Transverse colon (tissue), 4 donors: ENCODE measurements at regions not wholly inside any gene's neighbourhood (a gene's known extent, or its start where the extent isn't known, plus 50 kb on each side); places are given as distances from the start of the nearest gene placed in this dataset.
"Not testable (repeated sequence)": the region's sequence is repeated elsewhere in the genome, so short reads cannot be mapped to it uniquely, and the experiment has no call there.

Experiments used
- DNase-seq: peaks from one replicate; pipeline ENCODE4 v3.0.0-alpha.2; 2019
- H3K27ac ChIP-seq, 4 donors: fragments of 200-600 bp; sonication (generic); 2 replicates each; pipeline ENCODE4 v1.5.1; 2016 to 2018; ENCODE audit warnings: inconsistent platforms in 4 of 4
- H3K27me3 ChIP-seq: fragments of 200-600 bp; sonication (generic); 2 replicates; pipeline ENCODE4 v1.5.1; 2017; ENCODE audit warnings: inconsistent platforms
- H3K36me3 ChIP-seq, 4 donors: fragments of 200-600 bp; sonication (generic); 2 replicates each; pipeline ENCODE4 v1.5.1; 2017 to 2019; ENCODE audit warnings: inconsistent platforms in 4 of 4
- H3K4me1 ChIP-seq, 4 donors: fragments of 200-600 bp; sonication (generic); 2 replicates each; pipeline ENCODE4 v1.5.1; 2017 to 2020; ENCODE audit warnings: inconsistent platforms in 4 of 4
- H3K4me3 ChIP-seq, 4 donors: fragments of 200-600 bp; sonication (generic); 1 replicate in 1 of 4; 2 replicates in 3 of 4; pipeline versions ENCODE4 v1.5.1 to v1.6.1; 2017 to 2019; ENCODE audit warnings: inconsistent platforms in 4 of 4
- H3K9me3 ChIP-seq, 2 donors: fragments of 200-600 bp; sonication (generic); 2 replicates each; pipeline ENCODE4 v1.5.1; 2017 to 2019; ENCODE audit warnings: inconsistent platforms in 2 of 2
- CTCF ChIP-seq, 5 experiments: fragments of 200-600 bp in 3 of 5; fragments of 450-650 bp in 2 of 5; sonication (generic) in 3 of 5; IDR thresholded peaks; 1 replicate in 2 of 5; 2 replicates in 3 of 5; pipeline ENCODE4 v1.5.1; 2016 to 2017; ENCODE audit warnings: antibody characterized with exemption in 5 of 5, inconsistent platforms in 3 of 5, mild to moderate bottlenecking in 2 of 5, moderate library complexity in 1 of 5
- EP300 ChIP-seq: sonication (generic); formaldehyde crosslinking; IDR thresholded peaks from one replicate; pipeline ENCODE4 v1.6.1; 2017; ENCODE audit warnings: antibody characterized with exemption, low read depth
- POLR2A ChIP-seq: fragments of 450-650 bp; IDR thresholded peaks from one replicate; pipeline ENCODE4 v1.6.1; 2016; ENCODE audit warnings: antibody characterized with exemption, mild to moderate bottlenecking, moderate library complexity
- POLR2AphosphoS5 ChIP-seq, 3 donors: sonication (generic); formaldehyde crosslinking; IDR thresholded peaks; one replicate each; pipeline ENCODE4 v1.6.1; 2016; ENCODE audit warnings: antibody characterized with exemption in 3 of 3
- WGBS, 2 donors: methylation state at CpG; one replicate each; pipeline ENCODE4 v1.1.5; 2018; ENCODE audit warnings: low coverage in 1 of 2; 5-methylcytosine and 5-hydroxymethylcytosine counted together
- in situ Hi-C, 4 donors: fragments of 200-750 bp; cut with MboI; loops; one replicate each; pipeline versions ENCODE4 v1.15.0 to v1.15.1; 2017; ENCODE audit warnings: low sequenced_read_pairs in 3 of 4, low pct_ligation_motif_present in 1 of 4, low pct_unique_long_range_greater_than_20kb in 1 of 4
- intact Hi-C: fragments of 100-400 bp; cut with DNase I; formaldehyde crosslinking; loops from one replicate; pipeline ENCODE4 v1.15.1; 2023; ENCODE audit warnings: low total_unique reads

GRCh38 chr2:11877764-11878163 lies 131.3 kb downstream of the LPIN1 start:
- in situ Hi-C loops (loop anchor here in 1 of 4 donors (10.0 kb wide), 1 partner anchor 187 kb away; no protein-coding TSS in a partner anchor), intact Hi-C loops (no loop called here)
- Histone ChIP-seq H3K4me3 (no peak overlapping the region), H3K4me1 (peaks cover 0 to 5% (median 0%) of the 10 kb centered on the region in 4 donors), H3K9me3 (no peaks in the 10 kb centered on the region), H3K36me3 (no peaks in the 10 kb centered on the region), H3K27ac (no peak overlapping the region), H3K27me3 (no peaks in the 10 kb centered on the region)
- 95 to 96% methylated on average over 3 of the region's 3 CpGs for WGBS, 2 donors
- TF ChIP-seq CTCF (IDR thresholded peaks at IDR 0.05): no peak
- no peak for TF ChIP-seq EP300
- TF ChIP-seq POLR2AphosphoS5 (IDR thresholded peaks at IDR 0.05): no peak
- no peak for TF ChIP-seq POLR2A
- DNase-seq: no peak

- DNase-seq, H3K27ac ChIP-seq, in situ Hi-C loops, H3K9me3 ChIP-seq, H3K27me3 ChIP-seq, intact Hi-C loops, H3K36me3 ChIP-seq, H3K4me3 ChIP-seq, H3K4me1 ChIP-seq: not testable (repeated sequence)
- 80 to 100% methylated on average over 2 to 4 of the region's 4 CpGs for WGBS, 2 donors
These were observed 138.8 kb downstream of the LPIN1 start for GRCh38 chr2:11885253-11885652.

GRCh38 chr2:11886899-11887298 lies 140.5 kb downstream of the LPIN1 start:
- DNase-seq, H3K4me1 ChIP-seq, H3K9me3 ChIP-seq, H3K27ac ChIP-seq, in situ Hi-C loops, H3K27me3 ChIP-seq, H3K4me3 ChIP-seq, intact Hi-C loops, H3K36me3 ChIP-seq: not testable (repeated sequence)
- WGBS, 2 donors: 78% methylated on average over 8 of the region's 8 CpGs; no CpG with 5 or more reads in 1 of the 2 donors

- intact Hi-C loops (no loop called here), in situ Hi-C loops (no loop called here)
- no peak for DNase-seq
- H3K9me3 ChIP-seq: peaks cover 5 to 8% of the 10 kb centered on the region in 2 donors
- H3K4me1 ChIP-seq: no peaks in the 10 kb centered on the region
- no peaks in the 10 kb centered on the region for H3K36me3 ChIP-seq
- no peak for TF ChIP-seq POLR2AphosphoS5 (IDR thresholded peaks at IDR 0.05)
- TF ChIP-seq POLR2A: no peak
- TF ChIP-seq CTCF (IDR thresholded peaks at IDR 0.05): no peak
- no peak for TF ChIP-seq EP300
- no peaks in the 10 kb centered on the region for H3K27me3 ChIP-seq
- no peak overlapping the region for H3K4me3 ChIP-seq
- no peak overlapping the region for H3K27ac ChIP-seq
- 62 to 63% methylated on average over 2 of the region's 2 CpGs for WGBS, 2 donors
These were observed 142.8 kb downstream of the LPIN1 start for GRCh38 chr2:11889101-11889850.

- Histone ChIP-seq H3K27me3 (no peaks in the 10 kb centered on the region), H3K27ac (no peak overlapping the region), H3K9me3 (peaks cover 5 to 8% of the 10 kb centered on the region in 2 donors), H3K4me1 (no peaks in the 10 kb centered on the region), H3K36me3 (no peaks in the 10 kb centered on the region), H3K4me3 (no peak overlapping the region)
- 76 to 79% methylated on average over 1 of the region's 1 CpG for WGBS, 2 donors
- in situ Hi-C loops: no loop called here
- TF ChIP-seq CTCF (IDR thresholded peaks at IDR 0.05): no peak
- no peak for TF ChIP-seq POLR2A
- TF ChIP-seq EP300: no peak
- no peak for TF ChIP-seq POLR2AphosphoS5 (IDR thresholded peaks at IDR 0.05)
- no peak for DNase-seq
- intact Hi-C loops: no loop called here
These were observed 143.4 kb downstream of the LPIN1 start for GRCh38 chr2:11889854-11890253.
